ENCODE measurements at regions not wholly inside any gene's neighbourhood (a gene's known extent, or its start where the extent isn't known, plus 50 kb on each side); places are given as distances from the start of the nearest gene placed in this dataset.

- Histone ChIP-seq H3K9me3 (ENCODE audit: low read depth) (no peaks in the 10 kb centered on the region), H3K27ac (no peak overlapping the region), H3K36me3 (no peaks in the 10 kb centered on the region), H3K4me3 (no peak overlapping the region), H3K27me3 (no peaks in the 10 kb centered on the region), H3K4me1 (ENCODE audit: low read depth) (no peaks in the 10 kb centered on the region)
- no peak for DNase-seq (ENCODE audit: low read depth in 1 of 2, low spot score in 1 of 2)
- TF ChIP-seq, protein P1, sequence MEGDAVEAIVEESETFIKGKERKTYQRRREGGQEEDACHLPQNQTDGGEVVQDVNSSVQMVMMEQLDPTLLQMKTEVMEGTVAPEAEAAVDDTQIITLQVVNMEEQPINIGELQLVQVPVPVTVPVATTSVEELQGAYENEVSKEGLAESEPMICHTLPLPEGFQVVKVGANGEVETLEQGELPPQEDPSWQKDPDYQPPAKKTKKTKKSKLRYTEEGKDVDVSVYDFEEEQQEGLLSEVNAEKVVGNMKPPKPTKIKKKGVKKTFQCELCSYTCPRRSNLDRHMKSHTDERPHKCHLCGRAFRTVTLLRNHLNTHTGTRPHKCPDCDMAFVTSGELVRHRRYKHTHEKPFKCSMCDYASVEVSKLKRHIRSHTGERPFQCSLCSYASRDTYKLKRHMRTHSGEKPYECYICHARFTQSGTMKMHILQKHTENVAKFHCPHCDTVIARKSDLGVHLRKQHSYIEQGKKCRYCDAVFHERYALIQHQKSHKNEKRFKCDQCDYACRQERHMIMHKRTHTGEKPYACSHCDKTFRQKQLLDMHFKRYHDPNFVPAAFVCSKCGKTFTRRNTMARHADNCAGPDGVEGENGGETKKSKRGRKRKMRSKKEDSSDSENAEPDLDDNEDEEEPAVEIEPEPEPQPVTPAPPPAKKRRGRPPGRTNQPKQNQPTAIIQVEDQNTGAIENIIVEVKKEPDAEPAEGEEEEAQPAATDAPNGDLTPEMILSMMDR (IDR thresholded peaks at IDR 0.05; ENCODE audit: low read depth, low read length): no peak
These were observed 92.7 kb upstream of the COL3A1 start for GRCh38 chr2:188881434-188881833.

DNA sequence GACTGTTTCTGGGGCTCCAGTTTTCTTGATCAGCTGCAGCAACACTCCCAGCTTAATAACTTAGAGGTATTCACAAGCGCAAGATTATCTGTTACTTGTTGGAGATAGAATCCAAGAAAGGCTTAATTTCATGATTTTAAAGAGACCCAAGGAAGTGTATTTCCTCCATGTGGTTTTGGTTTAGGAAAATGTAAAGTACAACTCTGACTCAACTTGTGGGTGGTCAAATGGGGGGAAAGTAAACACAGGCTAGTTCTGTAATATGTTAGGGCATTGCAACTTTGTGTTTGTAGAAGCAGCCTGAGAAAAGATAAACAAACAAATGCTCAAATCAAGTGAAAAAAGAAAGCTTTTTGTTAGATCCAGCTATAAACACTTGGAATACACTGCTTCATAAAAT lies 90.1 kb upstream of the COL3A1 start:
- Histone ChIP-seq H3K36me3 (no peaks in the 10 kb centered on the region), H3K9me3 (ENCODE audit: low read depth) (no peaks in the 10 kb centered on the region), H3K4me3 (no peak overlapping the region), H3K27me3 (no peaks in the 10 kb centered on the region), H3K4me1 (ENCODE audit: low read depth) (no peaks in the 10 kb centered on the region), H3K27ac (no peak overlapping the region)
- TF ChIP-seq, protein P1 (IDR thresholded peaks at IDR 0.05; ENCODE audit: low read depth, low read length): no peak
- DNase-seq (ENCODE audit: low read depth in 1 of 2, low spot score in 1 of 2): peak in 1 of 2 donors; percentile 55

DNA sequence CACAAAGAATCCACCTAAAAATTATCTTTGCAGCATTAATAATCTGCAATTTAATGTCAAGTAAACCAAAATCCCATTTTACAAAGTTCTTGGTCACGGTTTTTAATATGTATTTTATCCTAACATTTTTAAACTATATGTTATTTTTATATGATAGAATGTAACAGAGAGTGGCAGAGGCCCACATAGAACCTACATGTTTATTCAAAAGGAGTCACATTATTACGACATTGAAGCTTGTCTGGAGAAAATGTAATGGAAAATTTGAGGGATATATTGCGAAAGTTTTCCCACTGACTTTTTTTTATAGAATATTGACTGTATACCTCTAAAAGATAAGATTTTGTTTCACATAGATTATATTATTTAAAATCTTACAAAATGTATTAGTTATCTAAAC lies 89.7 kb upstream of the COL3A1 start:
- Histone ChIP-seq H3K9me3 (ENCODE audit: low read depth) (no peaks in the 10 kb centered on the region), H3K27ac (no peak overlapping the region), H3K27me3 (no peaks in the 10 kb centered on the region), H3K36me3 (no peaks in the 10 kb centered on the region), H3K4me1 (ENCODE audit: low read depth) (no peaks in the 10 kb centered on the region), H3K4me3 (no peak overlapping the region)
- DNase-seq (ENCODE audit: low read depth in 1 of 2, low spot score in 1 of 2): peak in 1 of 2 donors; percentile 57
- TF ChIP-seq, protein P1 (IDR thresholded peaks at IDR 0.05; ENCODE audit: low read depth, low read length): no peak

DNA sequence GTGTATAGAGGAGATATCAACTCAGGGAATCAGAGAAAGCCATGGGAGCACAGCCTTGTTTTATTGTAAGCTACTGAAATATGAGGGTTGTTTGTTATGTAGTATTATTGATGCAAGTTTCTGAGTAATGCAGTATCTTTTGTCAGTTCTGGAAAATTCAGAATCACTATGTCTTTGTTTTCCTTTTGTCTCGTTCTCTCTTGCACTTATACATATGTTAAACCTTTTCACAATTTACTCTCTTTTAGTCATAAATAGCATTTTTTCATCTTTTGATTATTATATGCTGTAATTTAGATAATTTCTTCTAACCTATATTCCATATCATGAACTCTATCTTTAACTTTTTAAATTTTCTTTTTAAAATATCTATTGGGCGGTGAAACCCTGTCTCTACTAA lies 85.0 kb upstream of the COL3A1 start:
- no peak overlapping the region for H3K27ac ChIP-seq
- TF ChIP-seq, protein P1 (IDR thresholded peaks at IDR 0.05; ENCODE audit: low read depth, low read length): no peak

GRCh38 chr2:188890755-188891154 lies 83.4 kb upstream of the COL3A1 start:
- no peaks in the 10 kb centered on the region for H3K9me3 ChIP-seq (ENCODE audit: low read depth)
- TF ChIP-seq, protein P1 (IDR thresholded peaks at IDR 0.05; ENCODE audit: low read depth, low read length): no peak
- DNase-seq (ENCODE audit: low read depth in 1 of 2, low spot score in 1 of 2): no peak
- H3K4me3 ChIP-seq: no peak overlapping the region
- no peak overlapping the region for H3K27ac ChIP-seq
- H3K4me1 ChIP-seq (ENCODE audit: low read depth): no peaks in the 10 kb centered on the region
- no peaks in the 10 kb centered on the region for H3K36me3 ChIP-seq
- H3K27me3 ChIP-seq: no peaks in the 10 kb centered on the region

More for the DNA sequence above, 85.0 kb upstream of the COL3A1 start:
- H3K4me3 ChIP-seq: no peak overlapping the region
- H3K9me3 ChIP-seq (ENCODE audit: low read depth): no peaks in the 10 kb centered on the region
- no peaks in the 10 kb centered on the region for H3K4me1 ChIP-seq (ENCODE audit: low read depth)
- no peaks in the 10 kb centered on the region for H3K27me3 ChIP-seq
- DNase-seq (ENCODE audit: low read depth in 1 of 2, low spot score in 1 of 2): no peak
- H3K36me3 ChIP-seq: no peaks in the 10 kb centered on the region

GRCh38 chr2:188892636-188893035 lies 81.5 kb upstream of the COL3A1 start:
- no peaks in the 10 kb centered on the region for H3K36me3 ChIP-seq
- no peaks in the 10 kb centered on the region for H3K9me3 ChIP-seq (ENCODE audit: low read depth)
- no peak overlapping the region for H3K27ac ChIP-seq
- TF ChIP-seq, protein P1 (IDR thresholded peaks at IDR 0.05; ENCODE audit: low read depth, low read length): no peak
- DNase-seq (ENCODE audit: low read depth in 1 of 2, low spot score in 1 of 2): peak in 1 of 2 donors; percentile 62
- H3K27me3 ChIP-seq: no peaks in the 10 kb centered on the region
- no peaks in the 10 kb centered on the region for H3K4me1 ChIP-seq (ENCODE audit: low read depth)
- no peak overlapping the region for H3K4me3 ChIP-seq

Measured in cardiac muscle cell (in vitro differentiated cells and primary cell).